ENCODE measurements at regions not wholly inside any gene's neighbourhood (a gene's known extent, or its start where the extent isn't known, plus 50 kb on each side); places are given as distances from the start of the nearest gene placed in this dataset.

DNA sequence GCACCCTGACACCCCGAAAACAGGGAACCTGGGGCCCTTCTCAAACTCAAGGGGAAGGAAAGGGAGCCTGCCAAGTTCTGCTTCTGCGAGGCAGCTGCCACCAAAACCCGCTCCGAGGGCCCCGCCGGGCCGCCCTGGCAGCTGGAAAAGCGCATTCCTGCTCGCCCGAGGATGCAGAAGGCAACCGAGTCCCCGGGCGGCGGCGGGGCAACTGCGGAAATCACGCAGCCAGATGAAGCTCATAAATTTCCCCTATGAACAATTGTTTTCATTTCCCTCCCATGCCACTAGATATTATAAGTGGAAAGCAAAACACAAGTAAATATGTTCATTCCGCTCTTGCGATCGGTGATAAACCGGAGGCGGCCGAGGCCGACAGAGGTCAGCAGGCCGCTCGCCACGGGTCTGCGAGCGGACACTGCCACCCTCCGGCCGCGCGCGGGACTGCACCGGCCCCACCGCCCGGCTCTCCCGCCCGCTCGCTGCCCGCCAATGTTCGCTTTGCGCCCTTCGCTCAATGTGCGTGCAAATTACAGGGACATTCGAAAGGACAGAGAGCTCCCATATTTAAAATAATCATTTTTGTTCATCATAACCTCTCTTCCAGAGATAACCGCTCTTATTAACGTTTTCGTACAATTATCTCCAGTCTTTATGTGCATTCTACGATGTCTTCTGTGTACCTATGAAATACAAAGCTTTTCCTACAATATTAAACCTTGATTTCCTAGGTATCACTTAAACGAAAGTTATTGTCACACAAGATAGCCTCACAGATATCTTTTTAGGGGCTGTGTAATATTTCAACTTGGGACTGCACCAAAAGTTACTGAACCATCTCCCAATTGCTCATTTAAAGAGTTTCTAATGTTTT, 120.8 kb upstream of the ZNF507 start:
- TF ChIP-seq EP300 (IDR thresholded peaks at IDR 0.05): no peak
- TF ChIP-seq POLR2A (IDR thresholded peaks at IDR 0.05; ENCODE audit: low read length): no peak
- no peak for TF ChIP-seq MAFK (IDR thresholded peaks at IDR 0.05; ENCODE audit: partially characterized antibody)
- TF ChIP-seq, protein P1, sequence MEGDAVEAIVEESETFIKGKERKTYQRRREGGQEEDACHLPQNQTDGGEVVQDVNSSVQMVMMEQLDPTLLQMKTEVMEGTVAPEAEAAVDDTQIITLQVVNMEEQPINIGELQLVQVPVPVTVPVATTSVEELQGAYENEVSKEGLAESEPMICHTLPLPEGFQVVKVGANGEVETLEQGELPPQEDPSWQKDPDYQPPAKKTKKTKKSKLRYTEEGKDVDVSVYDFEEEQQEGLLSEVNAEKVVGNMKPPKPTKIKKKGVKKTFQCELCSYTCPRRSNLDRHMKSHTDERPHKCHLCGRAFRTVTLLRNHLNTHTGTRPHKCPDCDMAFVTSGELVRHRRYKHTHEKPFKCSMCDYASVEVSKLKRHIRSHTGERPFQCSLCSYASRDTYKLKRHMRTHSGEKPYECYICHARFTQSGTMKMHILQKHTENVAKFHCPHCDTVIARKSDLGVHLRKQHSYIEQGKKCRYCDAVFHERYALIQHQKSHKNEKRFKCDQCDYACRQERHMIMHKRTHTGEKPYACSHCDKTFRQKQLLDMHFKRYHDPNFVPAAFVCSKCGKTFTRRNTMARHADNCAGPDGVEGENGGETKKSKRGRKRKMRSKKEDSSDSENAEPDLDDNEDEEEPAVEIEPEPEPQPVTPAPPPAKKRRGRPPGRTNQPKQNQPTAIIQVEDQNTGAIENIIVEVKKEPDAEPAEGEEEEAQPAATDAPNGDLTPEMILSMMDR (IDR thresholded peaks at IDR 0.05): peak; percentile 100
- TF ChIP-seq CBX2 (IDR thresholded peaks at IDR 0.05; ENCODE audit: borderline replicate concordance, low read depth): no peak
- no peak for TF ChIP-seq PHF8 (IDR thresholded peaks at IDR 0.05; ENCODE audit: borderline replicate concordance, low read depth)
- TF ChIP-seq MAZ (IDR thresholded peaks at IDR 0.05; ENCODE audit: borderline replicate concordance, low read depth, low read length): peak; percentile 35; the same call in 1 of the 2 replicates
- peak; percentile 20 for TF ChIP-seq ZFP36 (IDR thresholded peaks at IDR 0.05; ENCODE audit: borderline replicate concordance, partially characterized antibody)
- TF ChIP-seq CEBPB (IDR thresholded peaks at IDR 0.05): no peak
- TF ChIP-seq, protein P2, sequence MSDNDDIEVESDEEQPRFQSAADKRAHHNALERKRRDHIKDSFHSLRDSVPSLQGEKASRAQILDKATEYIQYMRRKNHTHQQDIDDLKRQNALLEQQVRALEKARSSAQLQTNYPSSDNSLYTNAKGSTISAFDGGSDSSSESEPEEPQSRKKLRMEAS (IDR thresholded peaks at IDR 0.05): no peak
- TF ChIP-seq, protein P3, sequence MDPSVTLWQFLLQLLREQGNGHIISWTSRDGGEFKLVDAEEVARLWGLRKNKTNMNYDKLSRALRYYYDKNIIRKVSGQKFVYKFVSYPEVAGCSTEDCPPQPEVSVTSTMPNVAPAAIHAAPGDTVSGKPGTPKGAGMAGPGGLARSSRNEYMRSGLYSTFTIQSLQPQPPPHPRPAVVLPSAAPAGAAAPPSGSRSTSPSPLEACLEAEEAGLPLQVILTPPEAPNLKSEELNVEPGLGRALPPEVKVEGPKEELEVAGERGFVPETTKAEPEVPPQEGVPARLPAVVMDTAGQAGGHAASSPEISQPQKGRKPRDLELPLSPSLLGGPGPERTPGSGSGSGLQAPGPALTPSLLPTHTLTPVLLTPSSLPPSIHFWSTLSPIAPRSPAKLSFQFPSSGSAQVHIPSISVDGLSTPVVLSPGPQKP (IDR thresholded peaks at IDR 0.05; ENCODE audit: low read depth, low read length): no peak
- no peak for TF ChIP-seq HDAC2 (IDR thresholded peaks at IDR 0.05)
- no peak for TF ChIP-seq CHD2 (IDR thresholded peaks at IDR 0.05; ENCODE audit: low read length, partially characterized antibody)

Measured in A549 (cell line).